NT2/D1 (cell line): ENCODE measurements at regions not wholly inside any gene's neighbourhood (a gene's known extent, or its start where the extent isn't known, plus 50 kb on each side); places are given as distances from the start of the nearest gene placed in this dataset.

Experiments used
- SUZ12 ChIP-seq: IDR thresholded peaks from 2 replicates; pipeline ENCODE4 v1.6.1; 2011; ENCODE audit not compliant: insufficient read length, insufficient read depth; ENCODE audit errors: extremely low read depth
- YY1 ChIP-seq: IDR thresholded peaks from 2 replicates; pipeline ENCODE4 v1.6.1; 2011; ENCODE audit not compliant: insufficient read length, insufficient read depth
- ZNF274 ChIP-seq: IDR thresholded peaks from 2 replicates; pipeline ENCODE4 v1.6.1; 2011; ENCODE audit warnings: mild to moderate bottlenecking, low read depth, low read length

DNA sequence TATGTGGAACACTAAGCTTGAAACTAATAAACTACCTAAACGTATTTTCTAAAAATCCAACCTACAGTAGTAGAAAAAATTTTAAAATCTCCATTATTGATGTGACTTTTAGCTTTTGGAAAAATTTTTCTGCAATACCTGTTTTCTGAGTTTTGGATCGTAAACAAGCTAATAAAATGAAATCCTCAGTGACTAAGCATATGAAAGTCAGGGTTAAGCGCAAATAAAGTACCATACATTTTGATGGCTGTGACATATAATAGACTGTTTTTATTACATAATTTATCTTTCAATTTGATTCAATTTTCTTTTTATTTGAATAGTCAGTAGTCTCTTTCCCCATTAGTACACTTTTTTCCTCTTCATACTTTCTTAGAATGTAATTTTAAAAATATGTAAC, 683.6 kb downstream of the NUP35 start:
- TF ChIP-seq ZNF274: no peak
- TF ChIP-seq YY1: no peak
- TF ChIP-seq SUZ12: no peak
